Cardiac muscle cell (in vitro differentiated cells and primary cell): ENCODE measurements at regions not wholly inside any gene's neighbourhood (a gene's known extent, or its start where the extent isn't known, plus 50 kb on each side); places are given as distances from the start of the nearest gene placed in this dataset.

Source experiments
- DNase-seq, 2 donors: peaks; one replicate each; pipeline versions ENCODE4 v3.0.0 to v3.0.0-alpha.2; 2010 to 2017; ENCODE audit warnings: low read depth in 1 of 2, low spot score in 1 of 2
- H3K27ac ChIP-seq: fragments of 200-600 bp; sonication (generic); 2 replicates; pipeline ENCODE4 v1.5.1; 2016
- H3K27me3 ChIP-seq: fragments of 200-600 bp; sonication (generic); 2 replicates; pipeline ENCODE4 v1.6.0; 2016; ENCODE audit warnings: control low read depth
- H3K36me3 ChIP-seq: fragments of 200-600 bp; sonication (generic); 2 replicates; pipeline ENCODE4 v1.5.1; 2016; ENCODE audit warnings: control low read depth
- H3K4me1 ChIP-seq: fragments of 200-600 bp; sonication (generic); 2 replicates; pipeline ENCODE4 v1.8.1; 2017; ENCODE audit warnings: low read depth, mild to moderate bottlenecking, mixed run types
- H3K4me3 ChIP-seq: fragments of 200-600 bp; sonication (generic); 2 replicates; pipeline ENCODE4 v1.5.1; 2016; ENCODE audit warnings: mild to moderate bottlenecking
- H3K9me3 ChIP-seq: fragments of 200-600 bp; sonication (generic); 2 replicates; pipeline ENCODE4 v1.5.1; 2017; ENCODE audit warnings: low read depth, mild to moderate bottlenecking, control low read depth
- TF ChIP-seq, protein P1 (sequence below): IDR thresholded peaks from 2 replicates; pipeline ENCODE4 v1.5.1; 2012; ENCODE audit warnings: low read depth, mild to moderate bottlenecking, low read length

DNA sequence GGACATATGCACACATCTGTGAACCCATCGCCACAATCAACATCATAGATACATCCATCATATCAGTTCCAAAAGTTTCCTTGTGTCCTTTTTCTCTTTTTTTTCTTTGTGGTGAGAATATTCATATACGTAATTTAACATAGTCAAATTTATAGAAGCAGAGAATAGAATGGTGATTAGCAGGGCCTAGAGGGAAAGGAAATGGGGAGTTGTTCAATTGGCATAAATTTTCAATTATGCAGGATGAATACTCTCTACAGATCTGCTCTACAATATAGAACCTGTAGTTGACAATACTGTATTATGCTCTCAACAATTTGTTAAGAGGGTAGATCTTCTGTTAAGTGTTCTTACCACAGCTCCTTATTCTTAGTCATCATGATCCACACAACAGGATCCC is 413.2 kb downstream of the SHISA9 start:
- H3K36me3 ChIP-seq: no peaks in the 10 kb centered on the region
- TF ChIP-seq, protein P1, sequence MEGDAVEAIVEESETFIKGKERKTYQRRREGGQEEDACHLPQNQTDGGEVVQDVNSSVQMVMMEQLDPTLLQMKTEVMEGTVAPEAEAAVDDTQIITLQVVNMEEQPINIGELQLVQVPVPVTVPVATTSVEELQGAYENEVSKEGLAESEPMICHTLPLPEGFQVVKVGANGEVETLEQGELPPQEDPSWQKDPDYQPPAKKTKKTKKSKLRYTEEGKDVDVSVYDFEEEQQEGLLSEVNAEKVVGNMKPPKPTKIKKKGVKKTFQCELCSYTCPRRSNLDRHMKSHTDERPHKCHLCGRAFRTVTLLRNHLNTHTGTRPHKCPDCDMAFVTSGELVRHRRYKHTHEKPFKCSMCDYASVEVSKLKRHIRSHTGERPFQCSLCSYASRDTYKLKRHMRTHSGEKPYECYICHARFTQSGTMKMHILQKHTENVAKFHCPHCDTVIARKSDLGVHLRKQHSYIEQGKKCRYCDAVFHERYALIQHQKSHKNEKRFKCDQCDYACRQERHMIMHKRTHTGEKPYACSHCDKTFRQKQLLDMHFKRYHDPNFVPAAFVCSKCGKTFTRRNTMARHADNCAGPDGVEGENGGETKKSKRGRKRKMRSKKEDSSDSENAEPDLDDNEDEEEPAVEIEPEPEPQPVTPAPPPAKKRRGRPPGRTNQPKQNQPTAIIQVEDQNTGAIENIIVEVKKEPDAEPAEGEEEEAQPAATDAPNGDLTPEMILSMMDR: no peak
- H3K9me3 ChIP-seq: no peaks in the 10 kb centered on the region
- no peaks in the 10 kb centered on the region for H3K4me1 ChIP-seq
- no peak overlapping the region for H3K27ac ChIP-seq
- H3K4me3 ChIP-seq: no peak overlapping the region
- no peaks in the 10 kb centered on the region for H3K27me3 ChIP-seq
- no peak for DNase-seq

DNA sequence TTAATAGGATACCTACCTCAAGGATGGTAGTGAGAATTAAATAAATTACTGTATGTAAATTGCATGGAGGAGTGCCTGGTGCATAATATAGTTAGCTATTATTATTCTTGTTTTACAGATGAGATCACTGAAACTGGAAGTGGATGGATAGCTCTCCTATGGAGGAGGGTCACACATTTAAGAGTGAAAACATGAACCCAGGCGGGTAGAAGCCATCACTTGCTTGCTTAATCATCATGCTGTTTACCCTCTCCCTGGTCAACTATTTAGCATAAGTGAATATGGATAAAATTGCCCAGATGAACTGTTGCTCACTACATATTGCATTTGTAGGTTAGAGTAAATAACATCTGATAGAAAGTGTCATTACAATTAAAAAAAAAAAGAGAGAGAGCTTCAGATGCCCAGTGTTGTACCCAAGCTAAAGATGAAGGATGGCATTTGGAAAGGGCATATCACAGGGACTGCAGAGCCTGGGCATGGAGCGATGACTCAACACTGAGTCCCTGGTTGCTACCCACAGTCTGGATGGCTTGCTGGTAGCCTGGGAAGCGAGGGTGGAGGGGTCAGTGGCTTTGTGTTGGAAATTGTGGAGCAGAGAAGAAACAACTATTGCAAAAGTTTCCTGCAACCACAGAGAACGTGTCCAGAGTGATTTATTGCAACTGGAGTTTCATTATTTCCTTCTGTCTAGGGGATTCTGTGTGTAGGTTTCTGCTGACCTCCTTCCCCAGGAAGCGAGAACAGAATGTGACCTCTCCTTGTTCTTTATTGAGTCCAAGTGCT is 414.4 kb downstream of the SHISA9 start:
- Histone ChIP-seq H3K9me3 (no peaks in the 10 kb centered on the region), H3K4me3 (no peak overlapping the region), H3K27me3 (no peaks in the 10 kb centered on the region), H3K27ac (no peak overlapping the region), H3K36me3 (no peaks in the 10 kb centered on the region), H3K4me1 (no peaks in the 10 kb centered on the region)
- no peak for DNase-seq
- TF ChIP-seq, protein P1: no peak

DNA sequence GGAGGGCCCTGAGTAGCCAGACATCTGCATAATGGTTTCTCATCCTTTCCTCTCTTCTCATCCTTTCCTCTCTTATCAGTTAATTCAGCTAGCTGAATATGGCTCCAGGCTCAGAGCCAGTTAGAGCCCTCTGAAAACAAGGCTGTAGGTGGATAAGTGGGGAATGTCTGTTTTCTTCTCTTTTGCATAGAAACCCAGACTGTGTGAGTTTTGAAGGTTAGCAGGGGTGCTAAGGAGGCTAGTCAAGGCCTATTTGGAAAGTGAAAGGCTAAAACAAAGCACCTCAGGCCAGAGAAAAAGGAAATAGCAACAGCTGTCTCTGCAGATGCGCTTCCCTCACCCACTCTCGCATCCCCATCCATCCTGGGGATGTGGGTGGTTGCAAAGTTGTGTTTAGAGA is 420.9 kb downstream of the SHISA9 start:
- Histone ChIP-seq H3K4me1 (peaks cover 7% of the 10 kb centered on the region), H3K27ac (no peak overlapping the region), H3K4me3 (no peak overlapping the region), H3K27me3 (no peaks in the 10 kb centered on the region), H3K36me3 (no peaks in the 10 kb centered on the region), H3K9me3 (no peaks in the 10 kb centered on the region)
- DNase-seq: no peak
- TF ChIP-seq, protein P1: no peak

DNA sequence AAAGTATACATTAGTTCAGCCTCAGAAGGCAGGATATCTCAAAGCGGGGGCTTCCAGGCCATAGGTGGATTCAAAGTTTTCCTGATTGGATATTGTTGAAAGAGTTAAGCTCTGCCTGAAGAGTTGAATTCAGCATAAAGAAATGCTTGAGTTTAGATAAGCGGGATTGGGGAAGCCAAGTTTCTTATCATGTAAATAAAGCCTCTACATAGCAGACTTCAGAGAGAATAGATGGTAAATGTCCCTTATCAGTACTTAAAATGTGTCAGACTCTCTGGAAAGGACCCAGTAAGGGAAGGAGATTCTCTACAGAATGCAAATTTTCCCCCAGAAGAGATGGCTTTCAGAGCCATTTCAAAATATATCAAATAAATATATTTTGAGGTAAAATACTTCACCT is 423.5 kb downstream of the SHISA9 start:
- TF ChIP-seq, protein P1: no peak
- Histone ChIP-seq H3K27ac (no peak overlapping the region), H3K27me3 (no peaks in the 10 kb centered on the region), H3K9me3 (no peaks in the 10 kb centered on the region), H3K4me3 (no peak overlapping the region), H3K4me1 (peaks cover 7% of the 10 kb centered on the region), H3K36me3 (no peaks in the 10 kb centered on the region)
- no peak for DNase-seq

DNA sequence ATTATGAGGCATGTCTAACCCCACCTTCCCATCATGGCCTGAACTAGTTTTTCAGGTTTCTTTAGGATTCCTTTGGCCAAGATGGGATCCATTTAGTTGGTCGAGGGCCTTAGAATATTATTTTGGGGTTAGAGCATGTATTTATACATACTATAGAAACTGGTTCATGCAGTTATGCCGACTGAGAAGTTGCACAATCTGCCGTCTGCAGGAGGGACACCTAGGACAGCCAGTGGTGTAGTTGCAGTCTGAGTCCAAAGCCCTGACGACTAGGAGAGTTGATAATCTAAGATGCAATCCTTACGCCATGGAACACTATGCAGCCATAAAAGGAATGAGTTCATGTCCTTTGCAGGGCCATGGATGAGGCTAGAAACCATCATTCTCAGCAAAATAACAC is 424.0 kb downstream of the SHISA9 start:
- Histone ChIP-seq H3K4me1 (peaks cover 7% of the 10 kb centered on the region), H3K4me3 (no peak overlapping the region), H3K9me3 (no peaks in the 10 kb centered on the region), H3K27ac (no peak overlapping the region), H3K27me3 (no peaks in the 10 kb centered on the region), H3K36me3 (no peaks in the 10 kb centered on the region)
- no peak for DNase-seq
- TF ChIP-seq, protein P1: no peak
